OCI-LY7 (cell line): ENCODE measurements at regions not wholly inside any gene's neighbourhood (a gene's known extent, or its start where the extent isn't known, plus 50 kb on each side); places are given as distances from the start of the nearest gene placed in this dataset.

Experiments
- BruUV-seq: library from RNA; stranded (reverse); fragments of 400-500 nt; replicated peaks from 2 replicates; lab custom pipeline; 2021; lab: Mats Ljungman, UMichigan
- CTCF ChIA-PET: fragments of 300-600 bp; sonication (Branson Sonifier 250); formaldehyde crosslinking; loops from one replicate; lab custom pipeline; 2022; ENCODE audit warnings: antibody characterized with exemption; ENCODE audit not compliant: unreplicated experiment; lab: Charles Lee
- POLR2A ChIA-PET: fragments of 300-600 bp; sonication (Branson Sonifier 250); formaldehyde crosslinking; loops from one replicate; lab custom pipeline; 2022; ENCODE audit warnings: antibody characterized with exemption; lab: Charles Lee
- DNase-seq: peaks from one replicate; pipeline ENCODE4 v3.0.0-alpha.2; 2015; ENCODE audit warnings: low spot score
- H2AFZ ChIP-seq: fragments of 200-600 bp; sonication (generic), shearing (Covaris generic); 2 replicates; pipeline ENCODE4 v1.6.1; 2014; ENCODE audit warnings: mild to moderate bottlenecking, antibody characterized with exemption, low read length, moderate library complexity
- H3K27ac ChIP-seq: fragments of 200-600 bp; sonication (generic); 2 replicates; pipeline ENCODE4 v1.5.1; 2014; ENCODE audit warnings: mixed run types, low read depth, mild to moderate bottlenecking, moderate library complexity, low read length, inconsistent platforms; ENCODE audit not compliant: poor library complexity, severe bottlenecking
- H3K36me3 ChIP-seq: fragments of 200-600 bp; sonication (generic); 2 replicates; pipeline ENCODE4 v1.6.1; 2014; ENCODE audit warnings: mild to moderate bottlenecking, antibody characterized with exemption, low read length, moderate library complexity, mixed read lengths; ENCODE audit not compliant: insufficient read depth
- H3K4me1 ChIP-seq: fragments of 200-600 bp; sonication (generic); 2 replicates; pipeline ENCODE4 v1.5.1; 2014; ENCODE audit warnings: mild to moderate bottlenecking, low read length; ENCODE audit not compliant: insufficient read depth, poor library complexity, severe bottlenecking
- H3K4me2 ChIP-seq: fragments of 200-600 bp; sonication (generic); 2 replicates; pipeline ENCODE4 v1.6.1; 2014; ENCODE audit warnings: mild to moderate bottlenecking, low read length
- H3K4me3 ChIP-seq: fragments of 200-600 bp; sonication (generic); 2 replicates; pipeline ENCODE4 v1.5.1; 2014; ENCODE audit warnings: mild to moderate bottlenecking, low read depth, low read length; ENCODE audit not compliant: poor library complexity, severe bottlenecking
- H3K79me2 ChIP-seq: fragments of 200-600 bp; sonication (generic); 2 replicates; pipeline ENCODE4 v1.6.1; 2016; ENCODE audit warnings: low read depth, mild to moderate bottlenecking, low read length, moderate library complexity, mixed read lengths; ENCODE audit not compliant: insufficient read depth
- H3K9me2 ChIP-seq: fragments of 200-600 bp; sonication (generic); 2 replicates; pipeline ENCODE4 v1.6.1; 2016; ENCODE audit warnings: mild to moderate bottlenecking, low read length, mixed read lengths; ENCODE audit not compliant: insufficient read depth
- H3K9me3 ChIP-seq: fragments of 200-600 bp; sonication (generic); 2 replicates; pipeline ENCODE4 v1.6.1; 2014; ENCODE audit warnings: mild to moderate bottlenecking, mixed run types, low read length, mixed read lengths
- H4K20me1 ChIP-seq: fragments of 200-600 bp; sonication (generic); 2 replicates; pipeline ENCODE4 v1.6.1; 2014; ENCODE audit warnings: mild to moderate bottlenecking, antibody characterized with exemption, low read length, moderate library complexity, mixed read lengths; ENCODE audit not compliant: insufficient read depth
- CTCF ChIP-seq: fragments of 200-600 bp; sonication (generic); conservative IDR thresholded peaks from 2 replicates; pipeline ENCODE4 v1.5.1; 2014; ENCODE audit warnings: mild to moderate bottlenecking, antibody characterized with exemption, low read length, moderate library complexity, mixed read lengths
- EZH2phosphoT487 ChIP-seq: fragments of 200-600 bp; sonication (generic); IDR thresholded peaks from 2 replicates; pipeline ENCODE4 v1.6.1; 2018; ENCODE audit warnings: low read depth, borderline replicate concordance, mild to moderate bottlenecking, mixed run types, antibody characterized with exemption, low read length, moderate library complexity, mixed read lengths
- intact Hi-C: fragments of 100-400 bp; cut with micrococcal nuclease; formaldehyde crosslinking; loops from one replicate; pipeline ENCODE4 v1.10.0; 2022; ENCODE audit not compliant: unreplicated experiment

- intact Hi-C loops, result no loop called here
- Histone ChIP-seq H3K79me2 (no peaks in the 10 kb centered on the region), H3K9me2 (no peaks in the 10 kb centered on the region), H4K20me1 (no peaks in the 10 kb centered on the region), H3K27ac (no peak overlapping the region), H3K36me3 (no peaks in the 10 kb centered on the region), H3K4me1 (no peaks in the 10 kb centered on the region), H2AFZ (no peak overlapping the region), H3K9me3 (no peaks in the 10 kb centered on the region), H3K4me3 (no peak overlapping the region), H3K4me2 (no peak overlapping the region)
- CTCF ChIA-PET, result no interaction called here
- POLR2A ChIA-PET, result no interaction called here
- TF ChIP-seq EZH2phosphoT487 (no peak), CTCF (no peak)
- no TSS peak for BruUV-seq
- DNase-seq, result no peak
These were observed 332.4 kb upstream of the DUSP10 start for GRCh38 chr1:222074317-222074716.

- intact Hi-C loops, result no loop called here
- POLR2A ChIA-PET, result no interaction called here
- Histone ChIP-seq H3K79me2 (no peaks in the 10 kb centered on the region), H3K9me3 (no peaks in the 10 kb centered on the region), H3K4me3 (no peak overlapping the region), H2AFZ (no peak overlapping the region), H3K9me2 (no peaks in the 10 kb centered on the region), H3K36me3 (no peaks in the 10 kb centered on the region), H4K20me1 (no peaks in the 10 kb centered on the region), H3K4me2 (no peak overlapping the region), H3K4me1 (no peaks in the 10 kb centered on the region), H3K27ac (no peak overlapping the region)
- no peak for DNase-seq
- no TSS peak for BruUV-seq
- TF ChIP-seq CTCF, result no peak
- no peak for TF ChIP-seq EZH2phosphoT487
- CTCF ChIA-PET, result no interaction called here
These were observed 331.6 kb upstream of the DUSP10 start for GRCh38 chr1:222073307-222073995.

GRCh38 chr1:222071387-222071786 is 329.5 kb upstream of the DUSP10 start:
- intact Hi-C loops, result no loop called here
- CTCF ChIA-PET, result no interaction called here
- no peak overlapping the region for H2AFZ ChIP-seq
- no peak overlapping the region for H3K4me2 ChIP-seq
- H3K9me2 ChIP-seq, result no peaks in the 10 kb centered on the region
- H4K20me1 ChIP-seq, result no peaks in the 10 kb centered on the region
- DNase-seq, result no peak
- POLR2A ChIA-PET, result interaction anchor here (0.7 kb wide), 1 partner anchor 50 kb away, joined by 3 read pairs; no protein-coding TSS in a partner anchor
- no peaks in the 10 kb centered on the region for H3K36me3 ChIP-seq
- H3K9me3 ChIP-seq, result no peaks in the 10 kb centered on the region
- no peaks in the 10 kb centered on the region for H3K4me1 ChIP-seq
- no peak for TF ChIP-seq CTCF
- no peak for TF ChIP-seq EZH2phosphoT487
- H3K79me2 ChIP-seq, result no peaks in the 10 kb centered on the region
- H3K4me3 ChIP-seq, result no peak overlapping the region
- no peak overlapping the region for H3K27ac ChIP-seq
- BruUV-seq, result no TSS peak
